Kasumi-1 (cell line): ENCODE measurements at regions not wholly inside any gene's neighbourhood (a gene's known extent, or its start where the extent isn't known, plus 50 kb on each side); places are given as distances from the start of the nearest gene placed in this dataset.

Source experiments
- DNase-seq, 2 experiments: peaks; one replicate each; lab custom pipeline; 2025; lab: John Stamatoyannopoulos, UW

DNA sequence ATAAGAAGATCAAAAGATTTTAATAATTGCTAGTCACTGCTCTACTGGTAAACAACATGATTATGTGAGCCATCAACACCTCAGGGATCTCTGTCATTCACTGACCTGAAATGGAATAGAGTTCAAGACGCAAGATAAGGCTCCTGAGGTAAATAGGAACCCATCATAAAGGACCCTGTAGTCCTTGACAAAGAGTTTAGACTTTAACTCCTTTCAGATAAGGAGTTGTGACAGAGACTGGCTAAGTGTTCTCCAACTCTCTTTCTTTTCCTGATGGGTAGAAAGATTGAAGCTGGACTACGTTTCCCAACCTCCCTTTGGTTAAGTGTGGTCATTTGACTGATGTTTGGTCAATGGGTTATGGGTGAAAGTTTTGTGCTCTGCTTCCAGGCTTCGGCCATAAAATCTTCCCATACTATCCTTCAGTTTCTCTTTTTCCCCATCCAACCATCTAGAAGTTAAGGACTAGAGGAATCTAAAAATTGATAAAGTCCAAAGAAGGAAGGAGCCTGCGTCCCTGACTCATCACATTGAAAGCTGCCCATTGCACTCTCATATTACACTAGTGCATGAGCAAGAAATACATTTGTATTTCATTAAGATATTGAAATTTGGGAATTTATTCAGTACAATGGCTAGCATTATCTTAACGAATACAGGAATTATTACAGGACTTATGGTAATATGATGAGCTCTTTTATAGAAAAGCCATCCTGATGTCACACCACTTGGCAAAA is 293.7 kb upstream of the ACVR2A start:
- no peak for DNase-seq

- DNase-seq, result no peak
Measured at GRCh38 chr2:147549054-147549453, 295.8 kb upstream of the ACVR2A start.

- DNase-seq, result no peak
Measured at GRCh38 chr2:147548451-147548850, 296.4 kb upstream of the ACVR2A start.

GRCh38 chr2:147547440-147547839 is 297.4 kb upstream of the ACVR2A start:
- no peak for DNase-seq

DNA sequence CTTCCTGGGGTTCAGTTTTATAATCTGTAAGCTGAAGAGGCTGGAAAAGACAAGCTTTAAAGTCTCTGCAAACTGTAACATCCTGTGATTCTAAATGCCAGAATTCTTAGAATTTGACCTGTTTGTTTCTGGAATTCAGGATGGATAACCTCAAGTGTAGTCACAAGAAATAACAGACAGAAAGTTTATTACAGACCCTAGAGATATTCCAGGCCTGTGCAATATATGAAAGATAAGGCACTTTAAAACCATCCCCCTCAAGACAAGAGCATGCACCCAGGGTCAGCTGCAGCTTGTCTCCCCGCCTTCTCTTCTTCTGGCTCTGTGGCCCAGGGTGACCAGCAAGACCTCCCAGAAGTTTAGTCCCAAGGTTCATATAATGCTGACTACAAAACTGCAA is 298.7 kb upstream of the ACVR2A start:
- DNase-seq, result no peak

DNA sequence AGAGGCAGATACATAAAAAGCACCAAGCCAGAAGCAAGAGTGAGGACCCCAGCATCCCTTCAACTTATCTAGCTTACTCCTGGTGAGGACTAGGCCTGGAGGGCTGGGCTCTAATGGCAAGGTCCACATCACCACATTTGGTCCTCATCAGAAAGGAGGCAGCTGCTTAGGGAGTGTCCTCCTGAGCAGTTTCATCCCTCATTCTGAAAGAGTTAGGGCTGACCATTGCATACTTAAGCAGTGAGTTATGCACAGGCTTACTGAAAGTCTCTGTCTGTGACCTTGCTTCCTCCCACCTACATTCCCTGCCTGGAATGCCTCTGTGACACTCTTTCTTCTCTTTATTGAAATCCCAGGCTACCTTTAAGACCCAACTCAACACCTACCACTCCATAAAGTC is 301.8 kb upstream of the ACVR2A start:
- no peak for DNase-seq

DNA sequence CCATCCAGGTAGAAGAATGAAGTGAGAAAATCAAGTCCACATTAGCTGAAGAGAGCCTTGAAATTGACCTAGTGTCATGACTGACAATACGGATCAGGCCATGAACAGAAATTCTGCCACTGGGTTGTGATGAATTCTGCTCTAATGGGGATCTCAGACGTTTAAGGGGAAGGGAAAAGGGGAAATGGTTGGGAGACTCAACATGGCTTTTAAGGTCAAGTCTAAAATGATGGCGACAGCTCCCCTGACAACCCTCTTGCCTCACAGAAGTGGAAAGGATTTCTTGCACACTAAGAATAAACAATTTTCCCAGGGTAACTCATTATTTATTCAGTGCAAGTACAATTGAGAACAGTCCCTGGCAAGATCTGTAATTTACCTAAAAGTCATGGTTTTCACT is 302.5 kb upstream of the ACVR2A start:
- DNase-seq, result no peak

DNA sequence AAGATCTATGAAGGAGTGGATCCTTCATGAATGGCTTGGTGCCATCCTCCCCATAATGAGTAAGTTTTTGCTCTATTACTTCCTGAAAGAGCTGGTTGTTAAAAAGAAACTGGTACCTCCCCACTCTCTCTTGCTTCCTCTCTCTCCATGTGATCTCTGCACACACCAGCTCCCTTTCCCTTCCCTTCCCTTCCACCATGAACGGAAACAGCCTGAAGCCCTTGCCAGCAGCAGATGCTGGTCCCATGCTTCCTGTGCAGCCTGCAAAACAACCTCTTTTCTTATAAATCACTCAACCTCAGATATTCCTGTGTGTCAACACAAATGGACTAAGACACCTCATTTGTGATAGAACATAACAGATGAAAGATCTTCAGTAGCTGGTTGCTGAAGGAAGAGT is 303.5 kb upstream of the ACVR2A start:
- peak; percentile 63 to 66 for DNase-seq

DNA sequence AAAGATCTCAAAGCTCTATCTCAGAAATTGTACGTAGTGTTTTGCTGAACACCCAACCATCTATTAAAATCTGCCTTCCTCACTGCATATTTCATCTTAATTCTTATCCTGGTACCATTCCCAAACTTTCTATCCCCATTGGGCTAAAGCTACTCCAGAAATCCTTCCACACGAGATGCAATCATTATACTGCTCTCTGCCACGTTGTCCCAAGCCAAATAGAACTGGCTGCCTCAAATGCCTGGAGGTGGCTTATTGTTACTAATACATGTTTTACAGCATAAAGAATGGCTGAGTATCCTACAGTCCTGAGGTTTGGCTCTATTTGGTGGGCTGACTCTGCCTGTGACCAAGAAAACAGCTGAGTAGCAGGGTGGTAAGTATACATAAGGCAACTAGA is 306.0 kb upstream of the ACVR2A start:
- no peak for DNase-seq

- DNase-seq, result peak; percentile 15 to 18
Measured at GRCh38 chr2:147538088-147538487, 306.7 kb upstream of the ACVR2A start.

DNA sequence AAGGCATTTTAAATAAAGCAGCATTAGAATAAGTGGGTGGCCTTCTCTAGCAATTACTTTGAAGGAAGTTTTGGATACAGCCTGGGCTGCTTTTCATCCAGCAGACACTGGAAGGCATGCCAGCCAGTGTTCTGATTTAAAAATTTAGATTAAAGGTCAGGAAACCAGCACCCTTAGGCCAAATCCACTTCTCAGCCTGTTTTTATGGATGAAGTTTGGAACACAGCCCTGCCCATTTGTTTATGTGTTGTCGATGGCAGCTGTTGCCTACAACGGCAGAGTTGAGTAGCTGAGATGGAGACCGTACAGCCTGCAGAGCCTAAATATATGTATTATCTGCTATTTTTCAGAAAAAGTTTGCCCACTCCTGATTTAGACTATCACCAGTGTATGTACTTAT is 313.6 kb upstream of the ACVR2A start:
- no peak for DNase-seq

- no peak for DNase-seq
Measured at GRCh38 chr2:147530033-147530432, 314.8 kb upstream of the ACVR2A start.

DNA sequence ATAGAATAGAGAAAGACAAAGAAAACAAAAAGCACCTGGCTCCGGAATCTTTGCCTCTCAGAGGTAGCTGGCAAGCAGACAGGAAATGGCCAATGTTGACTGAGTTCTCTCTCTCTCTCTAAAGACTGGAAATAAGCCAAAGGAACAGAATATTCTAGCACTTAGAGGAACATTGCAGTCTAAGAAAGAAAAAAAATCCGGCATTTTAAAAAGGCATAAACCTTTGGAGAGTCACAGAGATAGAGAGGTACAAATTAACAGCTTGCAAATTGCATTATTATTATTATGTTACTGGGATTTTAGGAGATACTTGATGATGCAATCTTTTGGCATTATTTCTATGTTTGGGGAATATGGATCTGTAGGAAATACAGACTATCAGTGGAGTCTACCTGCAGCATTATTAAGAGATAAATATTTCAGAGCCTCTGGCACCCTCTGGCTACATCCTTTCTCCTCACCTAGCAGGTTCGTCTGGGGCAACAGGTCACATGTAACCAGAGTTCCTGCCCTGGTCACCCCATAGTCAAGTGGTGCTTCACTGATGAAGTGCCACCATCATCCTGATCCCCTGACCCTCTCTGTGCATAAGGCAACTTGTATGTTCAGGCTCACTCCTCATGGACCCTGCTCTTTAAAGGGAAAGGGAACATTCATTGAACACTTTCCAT is 318.9 kb upstream of the ACVR2A start:
- no peak for DNase-seq

DNA sequence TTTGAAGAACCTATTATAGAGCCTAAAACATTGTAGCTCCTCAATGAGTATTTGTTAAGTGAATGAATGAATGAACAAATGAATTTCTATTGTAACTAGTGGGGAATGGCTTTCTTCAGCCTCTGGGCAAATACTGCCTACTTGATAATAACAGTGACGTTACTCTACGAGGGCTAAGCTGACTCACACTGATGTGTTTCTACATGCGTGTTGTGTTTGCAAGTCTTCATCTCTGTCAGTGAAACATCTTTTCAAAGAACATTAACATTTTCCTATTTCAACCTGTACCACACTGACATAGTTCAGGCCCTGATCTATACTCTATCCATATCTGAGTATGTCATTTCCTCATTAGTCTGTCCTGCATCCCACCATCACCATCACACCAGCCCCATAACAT is 319.9 kb upstream of the ACVR2A start:
- no peak for DNase-seq

DNA sequence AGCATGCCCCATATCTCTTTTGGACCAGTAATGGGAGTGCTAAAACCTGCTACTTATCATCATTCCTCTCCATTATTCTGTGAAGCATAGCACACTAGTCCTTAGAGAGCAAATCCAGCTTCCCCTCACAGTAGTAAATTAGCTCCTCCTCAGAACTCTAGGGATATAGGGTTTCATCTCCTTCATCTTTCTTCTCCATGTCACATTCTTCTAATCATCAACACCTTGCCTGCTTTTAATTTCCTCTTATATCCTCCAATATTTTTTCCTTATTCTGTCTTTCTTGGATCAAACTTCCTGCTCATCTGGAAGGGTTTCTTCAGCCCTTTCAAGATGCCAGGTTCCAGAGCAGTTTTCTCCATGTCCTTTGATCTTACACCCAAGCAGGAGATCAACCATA is 321.4 kb upstream of the ACVR2A start:
- DNase-seq, result no peak

GRCh38 chr2:147521936-147522335 is 322.9 kb upstream of the ACVR2A start:
- no peak for DNase-seq

DNA sequence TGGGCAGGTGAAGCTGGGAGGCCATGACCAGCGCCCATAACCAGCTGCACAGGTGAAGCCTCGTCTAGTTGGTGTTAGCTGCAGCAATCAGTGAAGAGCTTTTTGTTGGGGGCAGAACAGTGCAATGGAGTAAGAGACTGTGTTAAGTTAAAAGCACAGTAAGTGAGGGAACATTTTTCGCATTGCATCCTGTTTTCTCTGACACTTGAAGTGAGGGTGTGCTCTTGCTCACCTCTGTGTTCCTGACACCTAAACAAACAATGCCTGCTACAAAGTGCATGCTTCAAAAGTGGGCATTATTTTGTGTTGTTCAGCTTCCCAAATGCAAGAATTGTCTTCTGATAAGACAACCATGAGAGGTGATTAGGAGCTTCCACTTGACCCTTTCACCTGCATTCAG is 324.0 kb upstream of the ACVR2A start:
- DNase-seq, result no peak

DNA sequence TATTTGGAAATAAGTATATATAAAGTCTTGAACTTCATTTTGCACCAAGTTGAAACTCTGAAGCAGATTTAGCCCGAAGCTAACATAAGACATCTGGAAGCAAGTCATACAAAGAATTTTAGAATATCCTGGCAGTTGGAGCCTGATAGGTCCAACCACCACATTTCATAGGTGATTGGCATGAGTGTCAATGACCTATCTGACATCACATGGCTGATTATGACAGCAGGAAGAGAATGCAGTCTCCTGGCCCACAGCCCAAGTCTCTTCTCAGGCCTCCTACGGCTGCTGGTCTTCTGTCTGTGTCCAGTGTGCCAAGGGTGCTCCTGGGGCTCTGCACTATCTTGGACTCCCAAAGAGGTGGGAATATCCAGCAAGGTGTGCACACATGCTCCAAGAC is 325.7 kb upstream of the ACVR2A start:
- DNase-seq, result no peak

DNA sequence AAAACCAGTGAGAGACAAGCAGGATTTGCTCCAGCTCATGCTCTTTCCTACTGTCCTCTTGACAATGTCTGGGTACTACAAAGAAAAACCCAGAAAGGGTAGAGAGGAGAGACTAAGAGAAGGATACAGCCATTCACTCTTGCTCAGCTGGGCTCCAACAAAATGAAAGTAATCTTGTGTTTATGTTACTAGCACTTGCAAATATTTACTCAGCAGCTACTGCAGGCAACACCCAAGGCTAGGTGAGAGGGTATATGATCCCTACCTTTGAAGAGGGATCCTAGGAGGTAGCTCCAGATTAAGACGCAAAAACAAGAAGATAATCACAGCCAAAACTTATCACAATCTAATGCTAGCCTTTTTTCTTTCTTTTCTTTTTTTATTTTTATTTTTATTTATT is 329.6 kb upstream of the ACVR2A start:
- no peak for DNase-seq

GRCh38 chr2:147512206-147512605 is 332.6 kb upstream of the ACVR2A start:
- no peak for DNase-seq

GRCh38 chr2:147511491-147511948 is 333.3 kb upstream of the ACVR2A start:
- no peak for DNase-seq

DNA sequence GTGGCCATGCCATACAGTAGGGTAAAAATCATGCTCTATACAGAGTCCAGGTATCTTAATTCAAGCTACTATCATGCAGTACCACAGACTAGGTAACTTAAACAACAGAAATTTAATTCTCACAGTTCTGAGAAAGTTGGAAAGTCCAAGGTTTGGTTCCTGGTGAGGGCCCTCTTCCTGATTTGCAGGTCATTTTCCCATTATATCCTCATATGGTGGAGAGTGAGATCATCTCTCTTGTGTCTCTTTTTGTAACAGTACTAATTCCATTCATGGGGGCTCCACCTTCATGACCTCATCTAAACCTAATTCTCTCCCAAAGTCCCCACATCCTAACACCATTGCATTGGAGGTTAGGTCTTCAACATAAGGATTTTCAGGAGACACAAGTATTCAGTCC is 335.0 kb upstream of the ACVR2A start:
- no peak for DNase-seq

DNA sequence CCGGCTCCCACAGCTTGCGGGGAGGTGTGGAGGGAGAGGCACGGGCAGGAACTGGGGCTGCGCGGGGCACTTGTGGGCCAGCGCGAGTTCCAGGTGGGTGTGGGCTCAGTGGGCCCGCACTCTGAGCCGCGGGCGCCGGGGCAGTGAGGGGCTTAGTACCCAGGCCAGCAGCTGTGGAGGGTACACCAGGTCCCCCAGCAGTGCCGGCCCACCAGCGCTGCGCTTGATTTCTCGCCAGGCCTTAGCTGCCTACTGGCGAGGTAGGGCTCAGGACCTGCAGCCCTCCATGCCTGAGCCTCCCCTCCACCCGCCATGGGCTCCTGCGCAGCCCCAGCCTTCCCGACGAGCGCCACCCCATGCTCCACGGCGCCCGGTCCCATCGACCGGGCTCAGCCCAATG is 337.9 kb upstream of the ACVR2A start:
- no peak for DNase-seq
